HUES48 (cell line): ENCODE measurements at regions not wholly inside any gene's neighbourhood (a gene's known extent, or its start where the extent isn't known, plus 50 kb on each side); places are given as distances from the start of the nearest gene placed in this dataset.

Experiments
- H3K27ac ChIP-seq: one replicate; pipeline ENCODE4 v1.7.0; 2013; ENCODE audit warnings: low read depth, low read length, inconsistent platforms
- H3K27me3 ChIP-seq: 2 replicates; pipeline ENCODE4 v1.6.1; 2013; ENCODE audit warnings: mild to moderate bottlenecking, low read length; ENCODE audit not compliant: control insufficient read depth, insufficient read depth
- H3K36me3 ChIP-seq: 2 replicates; pipeline ENCODE4 v1.6.1; 2013; ENCODE audit warnings: low read length; ENCODE audit not compliant: control insufficient read depth, insufficient read depth
- H3K4me1 ChIP-seq: 2 replicates; pipeline ENCODE4 v1.6.1; 2013; ENCODE audit warnings: mild to moderate bottlenecking, low read length; ENCODE audit not compliant: control insufficient read depth, insufficient read depth
- H3K4me3 ChIP-seq: 2 replicates; pipeline ENCODE4 v1.5.1; 2013; ENCODE audit warnings: mild to moderate bottlenecking, low read depth, low read length
- H3K9ac ChIP-seq: 2 replicates; pipeline ENCODE4 v1.6.1; 2013; ENCODE audit warnings: mild to moderate bottlenecking, low read depth, low read length, moderate library complexity
- H3K9me3 ChIP-seq: 2 replicates; pipeline ENCODE4 v1.6.1; 2013; ENCODE audit warnings: low read length; ENCODE audit not compliant: control insufficient read depth, insufficient read depth

DNA sequence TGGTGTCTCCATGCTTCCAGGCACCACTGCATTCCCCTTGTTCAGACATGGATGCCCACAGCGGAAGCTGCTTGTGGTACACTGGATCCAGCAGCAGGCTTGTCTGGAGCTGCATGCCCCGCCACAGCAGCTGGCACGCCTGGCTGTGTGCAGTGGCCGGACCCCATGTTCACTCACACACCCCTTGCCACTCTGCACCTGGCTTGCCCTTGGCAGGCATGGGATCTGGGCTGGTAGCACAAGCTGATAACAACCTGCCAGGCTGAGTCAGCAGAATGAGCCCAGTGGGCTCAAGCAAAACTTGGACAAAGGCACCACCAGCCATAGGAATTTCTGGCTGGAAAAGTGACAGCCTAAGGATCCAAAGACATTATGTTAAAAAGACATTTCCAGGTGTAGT, 91.8 kb upstream of the TMEM168 start:
- no peak overlapping the region for H3K4me3 ChIP-seq
- no peaks in the 10 kb centered on the region for H3K4me1 ChIP-seq
- no peak overlapping the region for H3K9ac ChIP-seq
- H3K27me3 ChIP-seq, result no peaks in the 10 kb centered on the region
- H3K27ac ChIP-seq, result no peak overlapping the region
- no peaks in the 10 kb centered on the region for H3K9me3 ChIP-seq
- peaks cover 6% of the 10 kb centered on the region; the same call in 1 of the 2 replicates for H3K36me3 ChIP-seq

DNA sequence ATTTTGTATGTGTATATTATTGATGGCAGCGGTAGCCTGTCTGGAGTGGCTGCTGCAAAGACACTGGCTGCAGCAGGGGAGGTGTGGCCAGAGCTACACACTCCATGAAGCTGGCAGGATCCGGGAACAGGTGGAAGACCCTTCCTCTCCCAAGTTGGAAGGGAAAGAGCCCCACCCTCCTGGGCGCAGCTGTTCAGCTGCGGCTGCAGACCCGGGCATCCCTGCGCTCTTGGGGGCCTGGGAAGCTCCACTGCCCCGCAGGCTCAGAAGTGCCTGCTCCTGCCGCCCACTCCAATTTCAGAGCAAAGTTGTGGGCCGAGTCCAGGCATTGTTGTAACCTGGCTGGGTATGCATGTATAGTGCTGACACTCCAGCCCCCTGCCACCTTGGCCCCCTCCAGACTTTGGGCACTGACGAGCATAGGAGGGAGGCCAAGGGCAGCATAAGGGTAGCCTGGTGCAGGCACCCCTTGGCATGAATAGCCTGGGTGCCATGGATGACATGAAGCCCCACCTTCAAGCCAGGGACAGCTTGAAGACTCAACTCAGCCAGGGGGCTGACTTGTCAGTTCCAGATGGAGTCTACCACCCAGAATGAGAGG, 90.7 kb upstream of the TMEM168 start:
- no peak overlapping the region for H3K27ac ChIP-seq
- no peak overlapping the region for H3K9ac ChIP-seq
- H3K4me3 ChIP-seq, result no peak overlapping the region
- H3K36me3 ChIP-seq, result peaks cover 6% of the 10 kb centered on the region; the same call in 1 of the 2 replicates
- H3K9me3 ChIP-seq, result no peaks in the 10 kb centered on the region
- H3K4me1 ChIP-seq, result no peaks in the 10 kb centered on the region
- no peaks in the 10 kb centered on the region for H3K27me3 ChIP-seq

DNA sequence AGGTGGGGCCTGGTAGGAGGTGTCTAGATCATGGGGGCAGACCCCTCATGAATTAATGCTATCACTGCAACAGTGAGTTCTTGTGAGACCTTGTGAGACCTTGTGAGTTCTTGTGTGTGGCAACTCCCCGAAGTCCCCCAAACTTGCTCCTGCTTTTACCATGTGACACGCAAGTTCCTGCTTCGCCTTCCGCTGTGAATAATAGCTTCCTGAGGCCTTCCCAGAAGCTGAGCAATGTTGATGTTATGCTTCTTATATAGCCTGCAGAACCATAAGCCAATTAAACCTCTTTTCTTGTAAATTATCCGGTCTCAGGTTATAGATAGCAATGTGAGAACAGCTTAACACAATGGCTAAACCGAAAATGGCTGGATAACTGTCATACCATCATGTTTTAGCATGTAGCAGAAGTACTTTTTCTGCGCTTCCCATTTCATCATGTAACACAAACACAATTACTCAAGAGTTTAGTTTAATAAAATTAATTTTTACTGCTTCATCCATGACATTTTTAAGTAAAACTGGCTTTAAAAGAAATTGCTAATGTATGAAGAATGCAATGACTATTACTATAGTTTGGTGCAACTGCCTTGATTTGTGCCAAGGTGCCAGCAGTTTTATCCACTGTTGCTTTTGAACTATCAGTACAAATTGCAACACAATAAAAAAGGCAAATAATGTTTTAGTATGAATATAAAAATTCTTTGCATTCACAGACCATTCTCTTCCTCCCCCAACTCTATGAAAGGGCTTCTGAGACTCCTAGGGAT, 87.7 kb upstream of the TMEM168 start:
- Histone ChIP-seq H3K27me3 (no peaks in the 10 kb centered on the region), H3K4me3 (no peak overlapping the region), H3K36me3 (peaks cover 6% of the 10 kb centered on the region; the same call in 1 of the 2 replicates), H3K27ac (no peak overlapping the region), H3K9me3 (no peaks in the 10 kb centered on the region), H3K4me1 (no peaks in the 10 kb centered on the region), H3K9ac (no peak overlapping the region)

DNA sequence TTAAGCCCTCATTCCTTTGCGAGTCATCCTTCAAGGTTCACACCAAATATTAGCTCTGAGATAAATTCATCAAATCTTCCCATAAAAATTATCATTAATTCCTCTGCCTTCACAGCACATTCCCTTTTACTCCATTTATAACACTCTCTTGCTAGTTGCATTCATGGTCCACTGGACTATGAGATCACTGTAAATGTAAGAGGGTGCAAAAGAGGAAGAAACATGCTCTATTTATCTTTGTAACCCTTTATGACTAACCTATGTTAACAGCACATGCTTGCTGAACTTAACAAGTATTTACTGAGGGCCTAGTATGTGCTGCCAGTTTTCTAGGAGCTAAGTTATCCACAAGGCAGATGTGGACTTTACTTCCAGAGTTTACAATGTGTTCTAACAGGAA, 86.7 kb upstream of the TMEM168 start:
- H3K4me3 ChIP-seq, result no peak overlapping the region
- H3K36me3 ChIP-seq, result peaks cover 6% of the 10 kb centered on the region; the same call in 1 of the 2 replicates
- no peaks in the 10 kb centered on the region for H3K4me1 ChIP-seq
- no peaks in the 10 kb centered on the region for H3K27me3 ChIP-seq
- H3K27ac ChIP-seq, result no peak overlapping the region
- H3K9me3 ChIP-seq, result no peaks in the 10 kb centered on the region
- H3K9ac ChIP-seq, result no peak overlapping the region

DNA sequence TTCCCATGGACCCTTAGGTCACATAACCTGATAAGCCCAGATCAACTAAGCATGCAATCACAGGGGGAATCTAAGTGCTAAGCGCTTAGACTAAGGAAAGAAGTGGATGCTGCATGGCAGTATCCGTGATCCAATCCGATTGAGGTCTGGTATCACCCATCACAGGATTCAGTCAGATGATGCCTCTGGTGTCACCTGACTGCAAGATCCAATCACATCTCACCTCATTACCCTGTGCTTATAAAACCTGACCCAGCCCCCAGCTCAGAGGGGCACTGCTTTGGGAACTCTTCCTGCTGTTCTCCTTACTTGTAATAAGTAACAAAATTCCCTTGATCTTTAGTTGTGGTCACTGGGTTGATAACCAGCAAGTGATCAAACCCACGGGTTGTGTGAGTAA, 84.7 kb upstream of the TMEM168 start:
- peaks cover 6% of the 10 kb centered on the region; the same call in 1 of the 2 replicates for H3K4me1 ChIP-seq
- no peak overlapping the region for H3K4me3 ChIP-seq
- no peaks in the 10 kb centered on the region for H3K27me3 ChIP-seq
- H3K27ac ChIP-seq, result no peak overlapping the region
- H3K9me3 ChIP-seq, result no peaks in the 10 kb centered on the region
- peaks cover 6% of the 10 kb centered on the region; the same call in 1 of the 2 replicates for H3K36me3 ChIP-seq
- no peak overlapping the region for H3K9ac ChIP-seq

DNA sequence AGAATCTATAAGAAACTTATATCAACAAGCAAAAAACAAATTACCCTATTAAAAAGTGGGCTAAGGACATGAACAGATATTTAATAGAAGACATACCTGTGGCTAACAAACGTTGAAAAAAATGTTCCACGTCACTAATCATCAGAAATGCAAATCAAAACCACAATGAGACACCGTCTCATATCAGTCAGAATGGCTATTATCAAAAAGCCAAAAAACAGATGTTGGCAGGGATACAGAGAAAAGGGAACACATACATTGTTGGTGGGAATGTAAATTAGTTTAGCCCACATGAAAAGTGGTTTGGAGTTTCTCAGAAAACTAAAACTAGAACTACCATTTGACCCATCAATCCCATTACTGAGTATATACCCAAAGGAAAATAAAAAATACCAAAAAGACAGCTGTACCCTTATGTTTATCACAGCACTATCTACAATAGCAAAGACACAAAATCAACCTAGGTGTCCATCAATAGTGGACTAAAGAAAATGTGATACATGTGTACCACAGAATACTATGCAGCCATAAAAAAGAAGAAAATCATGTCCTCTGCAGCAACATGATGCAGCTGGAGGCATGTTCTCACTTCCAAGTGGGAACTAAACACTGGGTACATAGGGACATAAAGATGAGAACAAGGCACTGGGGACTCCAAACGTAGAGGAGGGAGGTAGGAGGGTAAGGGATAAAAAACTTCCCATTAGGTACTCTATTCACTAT, 83.8 kb upstream of the TMEM168 start:
- peaks cover 6% of the 10 kb centered on the region; the same call in 1 of the 2 replicates for H3K36me3 ChIP-seq
- no peak overlapping the region for H3K27ac ChIP-seq
- H3K9me3 ChIP-seq, result no peaks in the 10 kb centered on the region
- H3K4me3 ChIP-seq, result no peak overlapping the region
- peaks cover 13% of the 10 kb centered on the region for H3K4me1 ChIP-seq
- H3K9ac ChIP-seq, result no peak overlapping the region
- no peaks in the 10 kb centered on the region for H3K27me3 ChIP-seq

DNA sequence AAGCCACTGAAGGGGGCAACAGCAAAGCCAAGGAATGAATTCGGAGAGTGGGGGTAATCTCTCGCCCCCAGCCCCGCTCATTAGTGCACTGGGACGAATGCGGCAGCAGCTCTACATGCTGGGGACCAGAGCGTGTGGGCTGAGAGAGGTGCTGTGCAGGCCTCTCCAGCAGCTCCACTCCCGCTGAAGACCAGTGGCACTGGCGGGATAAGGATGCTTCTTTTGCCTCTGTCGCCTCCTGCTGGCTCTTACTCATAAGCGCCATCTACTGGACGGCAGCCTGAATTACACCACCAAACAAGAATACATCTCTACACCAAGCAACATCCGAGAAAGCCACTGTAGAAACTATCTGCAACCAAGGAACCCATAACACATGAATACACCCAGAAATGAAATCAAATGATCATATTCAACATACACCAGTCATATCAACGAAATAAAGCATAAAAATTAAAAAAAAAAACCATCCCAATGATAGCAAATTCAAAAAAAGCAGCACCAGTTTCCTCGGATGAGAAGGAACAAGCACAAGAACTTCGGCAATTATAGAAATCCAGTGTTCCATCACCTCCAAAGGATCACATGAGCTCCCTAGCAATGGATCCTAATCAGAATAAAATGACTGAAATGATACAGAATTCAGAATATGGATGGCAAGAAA, 79.0 kb upstream of the TMEM168 start:
- Histone ChIP-seq H3K36me3 (no peaks in the 10 kb centered on the region), H3K4me1 (peaks cover 16% of the 10 kb centered on the region), H3K27me3 (no peaks in the 10 kb centered on the region), H3K4me3 (no peak overlapping the region), H3K9ac (no peak overlapping the region), H3K9me3 (0 out of 2 replicates have a peak, but pooled peaks cover 3% of the 10 kb centered on the region), H3K27ac (no peak overlapping the region)

DNA sequence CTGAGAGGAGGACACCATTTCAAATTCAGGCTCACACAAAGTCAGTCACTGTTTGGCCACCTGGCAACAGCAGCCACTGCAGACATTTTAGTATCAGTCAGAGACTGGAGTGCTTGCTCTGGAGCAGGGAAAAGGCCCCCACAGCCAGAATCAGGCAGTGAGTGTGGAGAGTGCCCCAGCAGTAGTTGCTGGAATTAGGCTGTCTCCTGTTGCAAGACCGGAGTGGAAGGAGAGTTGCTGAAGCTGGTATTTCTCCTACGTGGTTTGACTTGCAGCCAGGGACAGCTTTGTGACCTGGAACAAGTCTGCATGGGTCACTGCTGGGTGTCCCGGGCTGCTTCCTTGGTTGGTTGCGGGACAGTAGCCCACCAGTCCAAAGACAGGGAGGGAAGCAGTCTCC, 78.4 kb upstream of the TMEM168 start:
- H3K9me3 ChIP-seq, result 0 out of 2 replicates have a peak, but pooled peaks cover 3% of the 10 kb centered on the region
- peaks cover 16% of the 10 kb centered on the region for H3K4me1 ChIP-seq
- no peak overlapping the region for H3K4me3 ChIP-seq
- H3K36me3 ChIP-seq, result no peaks in the 10 kb centered on the region
- H3K9ac ChIP-seq, result no peak overlapping the region
- H3K27me3 ChIP-seq, result no peaks in the 10 kb centered on the region
- H3K27ac ChIP-seq, result no peak overlapping the region

DNA sequence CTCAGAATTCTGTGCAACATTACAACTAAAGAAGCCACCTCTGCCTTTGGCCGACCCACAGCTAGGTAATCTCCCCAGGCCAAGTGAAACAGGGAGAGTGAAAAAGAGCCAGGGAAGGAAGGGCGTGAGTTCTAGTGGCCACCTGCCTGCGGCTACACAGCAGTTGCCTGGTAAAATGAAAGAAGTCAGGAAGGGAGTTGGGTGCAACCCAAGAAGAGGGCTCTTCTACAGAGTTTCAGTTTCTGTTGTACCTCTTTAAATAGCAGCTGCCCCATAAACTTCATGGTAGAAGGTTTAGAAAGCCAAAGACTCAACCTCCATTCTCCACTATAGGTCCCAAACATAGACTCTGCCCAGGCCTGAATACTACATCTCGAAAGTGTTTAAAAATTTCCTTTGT, 76.2 kb upstream of the TMEM168 start:
- Histone ChIP-seq H3K9ac (no peak overlapping the region), H3K4me3 (no peak overlapping the region), H3K9me3 (0 out of 2 replicates have a peak, but pooled peaks cover 3% of the 10 kb centered on the region), H3K27ac (no peak overlapping the region), H3K27me3 (no peaks in the 10 kb centered on the region), H3K4me1 (peaks cover 16% of the 10 kb centered on the region), H3K36me3 (no peaks in the 10 kb centered on the region)

DNA sequence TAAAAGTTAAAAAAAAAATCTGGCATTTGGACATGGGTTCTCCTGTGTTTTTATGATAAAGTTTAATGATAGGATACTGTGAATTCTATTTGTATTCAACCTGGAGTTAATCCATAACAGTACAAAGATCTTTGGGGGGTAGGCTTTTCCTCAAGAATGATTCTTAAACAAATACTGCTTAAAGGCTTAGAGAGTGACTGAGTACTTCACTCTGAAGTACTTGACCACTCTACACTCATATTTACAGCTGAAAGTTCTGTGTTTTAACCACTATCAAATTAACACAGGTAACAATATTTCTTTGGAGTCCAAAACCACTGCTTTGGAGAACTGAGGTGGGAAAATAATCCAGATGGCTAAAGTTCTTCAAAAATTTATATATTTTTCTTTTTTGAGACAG, 74.2 kb upstream of the TMEM168 start:
- Histone ChIP-seq H3K9me3 (0 out of 2 replicates have a peak, but pooled peaks cover 3% of the 10 kb centered on the region), H3K27ac (no peak overlapping the region), H3K9ac (no peak overlapping the region), H3K27me3 (no peaks in the 10 kb centered on the region), H3K4me1 (peaks cover 5% of the 10 kb centered on the region), H3K4me3 (no peak overlapping the region), H3K36me3 (no peaks in the 10 kb centered on the region)
